H9 (cell line): ENCODE measurements at regions not wholly inside any gene's neighbourhood (a gene's known extent, or its start where the extent isn't known, plus 50 kb on each side); places are given as distances from the start of the nearest gene placed in this dataset.

Experiments
- DNase-seq: peaks from one replicate; pipeline ENCODE4 v3.0.0-alpha.2; 2017
- H2AFZ ChIP-seq: one replicate; pipeline ENCODE4 v1.6.1; 2013; ENCODE audit warnings: mild to moderate bottlenecking, low read length, control low read depth, moderate library complexity
- H2AK5ac ChIP-seq: 2 replicates; pipeline ENCODE4 v1.6.1; 2013; ENCODE audit warnings: low read length, control low read depth, mixed read lengths; ENCODE audit not compliant: insufficient read length
- H2BK120ac ChIP-seq: one replicate; pipeline ENCODE4 v1.6.1; 2013; ENCODE audit warnings: low read depth, mild to moderate bottlenecking, low read length, control low read depth, inconsistent platforms; ENCODE audit not compliant: poor library complexity, severe bottlenecking
- H2BK12ac ChIP-seq: 2 replicates; pipeline ENCODE4 v1.6.1; 2013; ENCODE audit warnings: low read length, control low read depth, mixed read lengths, low read depth; ENCODE audit not compliant: insufficient read length
- H2BK15ac ChIP-seq: 2 replicates; pipeline ENCODE4 v1.6.1; 2013; ENCODE audit warnings: low read depth, low read length, control low read depth
- H2BK20ac ChIP-seq: one replicate; pipeline ENCODE4 v1.6.1; 2013; ENCODE audit warnings: low read depth, mild to moderate bottlenecking, low read length, control low read depth, inconsistent platforms; ENCODE audit not compliant: poor library complexity, severe bottlenecking
- H2BK5ac ChIP-seq: 2 replicates; pipeline ENCODE4 v1.6.1; 2013; ENCODE audit warnings: low read length, control low read depth, mixed read lengths; ENCODE audit not compliant: insufficient read length
- H3K14ac ChIP-seq: 2 replicates; pipeline ENCODE4 v1.6.1; 2013; ENCODE audit warnings: low read length, control low read depth; ENCODE audit not compliant: insufficient read depth
- H3K18ac ChIP-seq: 2 replicates; pipeline ENCODE4 v1.6.1; 2013; ENCODE audit warnings: low read depth, mild to moderate bottlenecking, mixed read lengths, low read length, control low read depth; ENCODE audit not compliant: insufficient read length
- H3K23ac ChIP-seq: 2 replicates; pipeline ENCODE4 v1.6.1; 2013; ENCODE audit warnings: low read length, control low read depth, mixed read lengths, low read depth; ENCODE audit not compliant: insufficient read length
- H3K23me2 ChIP-seq: 2 replicates; pipeline ENCODE4 v1.6.1; 2013; ENCODE audit warnings: low read depth, mild to moderate bottlenecking, mixed read lengths, low read length, control low read depth; ENCODE audit not compliant: insufficient read length, poor library complexity, severe bottlenecking
- H3K27ac ChIP-seq: 2 replicates; pipeline ENCODE4 v1.5.1; 2013; ENCODE audit warnings: low read length, control low read depth, mixed read lengths, low read depth; ENCODE audit not compliant: insufficient read length
- H3K27me3 ChIP-seq: 2 replicates; pipeline ENCODE4 v1.6.1; 2013; ENCODE audit warnings: low read length, control low read depth, inconsistent platforms; ENCODE audit not compliant: insufficient read depth
- H3K4ac ChIP-seq: 2 replicates; pipeline ENCODE4 v1.6.1; 2013; ENCODE audit warnings: low read depth, mild to moderate bottlenecking, control low read depth, inconsistent platforms, low read length, moderate library complexity
- H3K4me1 ChIP-seq: 2 replicates; pipeline ENCODE4 v1.6.1; 2013; ENCODE audit warnings: low read length, control low read depth, inconsistent platforms; ENCODE audit not compliant: insufficient read depth
- H3K4me2 ChIP-seq: 2 replicates; pipeline ENCODE4 v1.6.1; 2013; ENCODE audit warnings: low read length, control low read depth, mixed read lengths; ENCODE audit not compliant: insufficient read length, insufficient read depth
- H3K56ac ChIP-seq: 2 replicates; pipeline ENCODE4 v1.6.1; 2013; ENCODE audit warnings: low read depth, mild to moderate bottlenecking, mixed read lengths, low read length, control low read depth; ENCODE audit not compliant: insufficient read length
- H3K79me1 ChIP-seq: 2 replicates; pipeline ENCODE4 v1.6.1; 2013; ENCODE audit warnings: low read depth, mild to moderate bottlenecking, moderate library complexity, low read length, control low read depth, inconsistent platforms; ENCODE audit not compliant: insufficient read depth, poor library complexity, severe bottlenecking
- H3K79me2 ChIP-seq: 2 replicates; pipeline ENCODE4 v1.6.1; 2013; ENCODE audit warnings: low read length, control low read depth, inconsistent platforms; ENCODE audit not compliant: insufficient read depth
- H3K9ac ChIP-seq: 2 replicates; pipeline ENCODE4 v1.6.1; 2013; ENCODE audit warnings: low read length, control low read depth, mixed read lengths; ENCODE audit not compliant: insufficient read length; ENCODE audit errors: extremely low read depth
- H3K9me3 ChIP-seq: one replicate; pipeline ENCODE4 v1.6.1; 2013; ENCODE audit warnings: low read depth, low read length, inconsistent platforms; ENCODE audit not compliant: control insufficient read depth
- H3T11ph ChIP-seq: one replicate; pipeline ENCODE4 v1.6.1; 2013; ENCODE audit warnings: mild to moderate bottlenecking, low read length, control low read depth, inconsistent platforms
- H4K20me1 ChIP-seq: one replicate; pipeline ENCODE4 v1.6.1; 2013; ENCODE audit not compliant: control insufficient read depth, insufficient read length, insufficient read depth
- H4K5ac ChIP-seq: 2 replicates; pipeline ENCODE4 v1.6.1; 2013; ENCODE audit warnings: low read depth, mild to moderate bottlenecking, mixed read lengths, low read length, control low read depth; ENCODE audit not compliant: insufficient read length
- H4K8ac ChIP-seq: replicated peaks from 2 replicates; pipeline ENCODE4 v1.6.1; 2013; ENCODE audit warnings: low read length, control low read depth, mixed read lengths, low read depth; ENCODE audit not compliant: insufficient read length
- H4K91ac ChIP-seq: 2 replicates; pipeline ENCODE4 v1.6.1; 2013; ENCODE audit warnings: low read depth, mild to moderate bottlenecking, moderate library complexity, mixed read lengths, low read length, control low read depth; ENCODE audit not compliant: insufficient read length
- H3K27ac Mint-ChIP-seq, 3 experiments: 2 replicates in 2 of 3; 3 replicates in 1 of 3; pipeline ENCODE4 v1.8.0; 2020 to 2021; ENCODE audit warnings: mixed read lengths in 3 of 3, mild to moderate bottlenecking in 1 of 3, moderate library complexity in 1 of 3
- H3K27me3 Mint-ChIP-seq: 2 replicates; pipeline ENCODE4 v1.8.0; 2021; ENCODE audit warnings: low read depth, mild to moderate bottlenecking, moderate library complexity, mixed read lengths
- H3K36me3 Mint-ChIP-seq, 3 experiments: 2 replicates in 2 of 3; 3 replicates in 1 of 3; pipeline ENCODE4 v1.8.0; 2020 to 2021; ENCODE audit warnings: low read depth in 3 of 3, mixed read lengths in 3 of 3; ENCODE audit not compliant: insufficient read depth in 1 of 3
- H3K4me1 Mint-ChIP-seq, 2 experiments: 2 replicates each; pipeline ENCODE4 v1.8.0; 2020; ENCODE audit warnings: mixed read lengths in 2 of 2
- H3K4me3 Mint-ChIP-seq, 2 experiments: 2 replicates in 1 of 2; 3 replicates in 1 of 2; pipeline ENCODE4 v1.8.0; 2020 to 2021; ENCODE audit warnings: mild to moderate bottlenecking in 2 of 2, mixed read lengths in 2 of 2, moderate library complexity in 1 of 2
- H3K9me3 Mint-ChIP-seq, 2 experiments: 2 replicates in 1 of 2; 3 replicates in 1 of 2; pipeline ENCODE4 v1.8.0; 2020; ENCODE audit warnings: mild to moderate bottlenecking in 2 of 2, mixed read lengths in 2 of 2, moderate library complexity in 1 of 2
- TF ChIP-seq, protein P1 (sequence below): fragments of 200-600 bp; sonication (generic); conservative IDR thresholded peaks from 3 replicates; pipeline ENCODE4 v1.8.0; 2021; ENCODE audit warnings: antibody characterized with exemption, mild to moderate bottlenecking

DNA sequence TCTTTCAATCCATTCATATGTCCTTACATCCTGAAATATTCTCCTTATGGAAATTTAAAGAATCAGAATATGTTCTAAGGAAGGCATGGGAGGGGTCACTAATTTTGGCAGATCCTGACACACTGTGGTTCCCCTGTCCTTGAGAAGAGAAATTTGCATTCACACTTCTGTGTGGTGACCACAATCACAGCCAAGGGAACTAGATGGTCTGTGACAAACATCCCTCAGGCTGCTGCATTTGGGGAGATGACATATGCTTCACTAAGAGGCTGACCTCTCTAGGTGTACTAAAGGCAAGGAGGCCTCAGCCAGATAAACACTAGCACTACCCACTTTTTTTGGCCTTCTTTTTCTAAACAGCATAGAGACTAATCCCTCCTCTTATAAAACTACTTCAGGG is 129.6 kb downstream of the MREG start:
- Mint-ChIP-seq H3K27ac (no peak overlapping the region), H3K36me3 (no peaks in the 10 kb centered on the region; a peak in 1 of 7 replicates), H3K9me3 (no peaks in the 10 kb centered on the region), H3K27me3 (no peaks in the 10 kb centered on the region), H3K4me1 (peaks cover 0 to 11% of the 10 kb centered on the region in 2 experiments; a peak in 1 of 4 replicates), H3K4me3 (no peak overlapping the region)
- Histone ChIP-seq H3K23me2 (no peaks in the 10 kb centered on the region), H3K27me3 (no peaks in the 10 kb centered on the region), H2BK20ac (no peak overlapping the region), H2BK15ac (no peak overlapping the region), H2AK5ac (no peak overlapping the region), H2BK12ac (no peak overlapping the region), H4K8ac (no peak overlapping the region), H4K20me1 (no peaks in the 10 kb centered on the region), H3T11ph (no peak overlapping the region), H3K18ac (no peak overlapping the region), H3K14ac (no peak overlapping the region), H3K4me2 (no peak overlapping the region), H3K79me1 (no peaks in the 10 kb centered on the region), H3K79me2 (no peaks in the 10 kb centered on the region), H3K4ac (no peak overlapping the region), H2BK120ac (no peak overlapping the region), H3K4me1 (no peaks in the 10 kb centered on the region), H4K5ac (no peak overlapping the region), H4K91ac (no peak overlapping the region), H3K56ac (no peak overlapping the region), H3K9me3 (no peaks in the 10 kb centered on the region), H3K9ac (no peak overlapping the region), H2AFZ (no peak overlapping the region), H3K23ac (no peak overlapping the region), H2BK5ac (no peak overlapping the region), H3K27ac (no peak overlapping the region)
- TF ChIP-seq, protein P1, sequence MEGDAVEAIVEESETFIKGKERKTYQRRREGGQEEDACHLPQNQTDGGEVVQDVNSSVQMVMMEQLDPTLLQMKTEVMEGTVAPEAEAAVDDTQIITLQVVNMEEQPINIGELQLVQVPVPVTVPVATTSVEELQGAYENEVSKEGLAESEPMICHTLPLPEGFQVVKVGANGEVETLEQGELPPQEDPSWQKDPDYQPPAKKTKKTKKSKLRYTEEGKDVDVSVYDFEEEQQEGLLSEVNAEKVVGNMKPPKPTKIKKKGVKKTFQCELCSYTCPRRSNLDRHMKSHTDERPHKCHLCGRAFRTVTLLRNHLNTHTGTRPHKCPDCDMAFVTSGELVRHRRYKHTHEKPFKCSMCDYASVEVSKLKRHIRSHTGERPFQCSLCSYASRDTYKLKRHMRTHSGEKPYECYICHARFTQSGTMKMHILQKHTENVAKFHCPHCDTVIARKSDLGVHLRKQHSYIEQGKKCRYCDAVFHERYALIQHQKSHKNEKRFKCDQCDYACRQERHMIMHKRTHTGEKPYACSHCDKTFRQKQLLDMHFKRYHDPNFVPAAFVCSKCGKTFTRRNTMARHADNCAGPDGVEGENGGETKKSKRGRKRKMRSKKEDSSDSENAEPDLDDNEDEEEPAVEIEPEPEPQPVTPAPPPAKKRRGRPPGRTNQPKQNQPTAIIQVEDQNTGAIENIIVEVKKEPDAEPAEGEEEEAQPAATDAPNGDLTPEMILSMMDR: no peak
- DNase-seq: no peak
